ENCODE measurements at regions not wholly inside any gene's neighbourhood (a gene's known extent, or its start where the extent isn't known, plus 50 kb on each side); places are given as distances from the start of the nearest gene placed in this dataset.

GRCh38 chr1:220983877-220984635, 104.8 kb downstream of the HLX start:
- DNase-seq = no peak

GRCh38 chr1:220990427-220991339, 111.4 kb downstream of the HLX start:
- DNase-seq = no peak

- no peak for DNase-seq
Measured at GRCh38 chr1:220991506-220991905, 112.3 kb downstream of the HLX start.

GRCh38 chr1:220991959-220992704, 112.9 kb downstream of the HLX start:
- no peak for DNase-seq

- no peak for DNase-seq
Measured at GRCh38 chr1:220992705-220993052, 113.4 kb downstream of the HLX start.

- no peak for DNase-seq
Measured at GRCh38 chr1:220994671-220995070, 115.4 kb downstream of the HLX start.

GRCh38 chr1:220997791-220998190, 118.5 kb downstream of the HLX start:
- no peak for DNase-seq

GRCh38 chr1:220999872-221000863, 120.9 kb downstream of the HLX start:
- DNase-seq = no peak

- DNase-seq = no peak
Measured at GRCh38 chr1:221001167-221001566, 121.9 kb downstream of the HLX start.

GRCh38 chr1:221002601-221003000, 123.4 kb downstream of the HLX start:
- DNase-seq = no peak

- no peak for DNase-seq
Measured at GRCh38 chr1:221011145-221011544, 131.9 kb downstream of the HLX start.

- DNase-seq = no peak
Measured at GRCh38 chr1:221012120-221012519, 132.9 kb downstream of the HLX start.

GRCh38 chr1:221013691-221014660, 134.7 kb downstream of the HLX start:
- no peak for DNase-seq

GRCh38 chr1:221015159-221015790, 136.0 kb downstream of the HLX start:
- no peak for DNase-seq

GRCh38 chr1:221016751-221017150, 137.5 kb downstream of the HLX start:
- no peak for DNase-seq

- no peak for DNase-seq
Measured at GRCh38 chr1:221018414-221018813, 139.2 kb downstream of the HLX start.

- DNase-seq = no peak
Measured at GRCh38 chr1:221022331-221022730, 143.1 kb downstream of the HLX start.

GRCh38 chr1:221023482-221023881, 144.2 kb downstream of the HLX start:
- DNase-seq = no peak

GRCh38 chr1:221025501-221025900, 146.3 kb downstream of the HLX start:
- no peak for DNase-seq

GRCh38 chr1:221025956-221026355, 146.7 kb downstream of the HLX start:
- no peak for DNase-seq

All from activated CD4-positive, alpha-beta T cell treated with anti-CD3 and anti-CD28 coated beads, Interleukin-2, amount 50 U/mL, for 1 hour (primary cell).